ENCODE measurements at regions not wholly inside any gene's neighbourhood (a gene's known extent, or its start where the extent isn't known, plus 50 kb on each side); places are given as distances from the start of the nearest gene placed in this dataset.

- no peak for TF ChIP-seq CTCF (conservative IDR thresholded peaks at IDR 0.05; ENCODE audit: low read depth in 2 of 2)
- TF ChIP-seq ZNF114 (CRISPR knock-in tag; IDR thresholded peaks at IDR 0.05): no peak
Measured at GRCh38 chr11:119803726-119804294, 74.8 kb upstream of the NECTIN1 start (continued).

GRCh38 chr11:119803139-119803538, 74.1 kb upstream of the NECTIN1 start:
- Histone ChIP-seq H3K27ac (ENCODE audit: low read depth) (no peak overlapping the region), H2AFZ (no peak overlapping the region), H3F3A (replicated peaks; ENCODE audit: low read depth) (no peaks in the 10 kb centered on the region), H4K20me1 (replicated peaks; ENCODE audit: insufficient read depth) (no peaks in the 10 kb centered on the region), H3K27me3 (ENCODE audit: insufficient read depth) (no peaks in the 10 kb centered on the region), H3K4me3 (no peak overlapping the region), H3K9me2 (ENCODE audit: insufficient read depth) (no peaks in the 10 kb centered on the region), H3K79me2 (replicated peaks; ENCODE audit: insufficient read depth) (no peaks in the 10 kb centered on the region), H3K36me3 (ENCODE audit: insufficient read depth) (no peaks in the 10 kb centered on the region), H3K4me2 (no peak overlapping the region), H3K4me1 (ENCODE audit: insufficient read depth) (peaks cover 3% of the 10 kb centered on the region; the same call in 1 of the 2 replicates)
- Mint-ChIP-seq H3K27ac (no peak overlapping the region), H3K4me3 (no peak overlapping the region), H3K27me3 (ENCODE audit: insufficient read depth, low read depth, poor library complexity) (peaks cover 13% of the 10 kb centered on the region), H3K9me3 (no peaks in the 10 kb centered on the region), H3K36me3 (ENCODE audit: low read depth) (no peaks in the 10 kb centered on the region), H3K4me1 (no peaks in the 10 kb centered on the region; the same call in 1 of the 3 replicates)
- ATAC-seq: peak; percentile 28; the same call in 2 of the 3 replicates
- no peak for DNase-seq (ENCODE audit: low spot score)
- TF ChIP-seq REST (IDR thresholded peaks at IDR 0.05; ENCODE audit: unreplicated experiment): no peak
- no peak for TF ChIP-seq STAT1 (IDR thresholded peaks at IDR 0.05; ENCODE audit: unreplicated experiment)
- TF ChIP-seq ZNF462 (CRISPR knock-in tag; IDR thresholded peaks at IDR 0.05): no peak
- TF ChIP-seq ETS1 (IDR thresholded peaks at IDR 0.05): no peak
- TF ChIP-seq NANOG (IDR thresholded peaks at IDR 0.05; ENCODE audit: borderline replicate concordance): no peak
- no peak for TF ChIP-seq EZH2 (IDR thresholded peaks at IDR 0.05; ENCODE audit: low read depth, unreplicated experiment)
- TF ChIP-seq JUNB (IDR thresholded peaks at IDR 0.05; ENCODE audit: unreplicated experiment): no peak
- no peak for TF ChIP-seq POLR2AphosphoS5 (IDR thresholded peaks at IDR 0.05; ENCODE audit: low read depth)
- no peak for TF ChIP-seq CTCF (conservative IDR thresholded peaks at IDR 0.05; ENCODE audit: low read depth in 2 of 2)
